AG09319 (cell line): ENCODE measurements at regions not wholly inside any gene's neighbourhood (a gene's known extent, or its start where the extent isn't known, plus 50 kb on each side); places are given as distances from the start of the nearest gene placed in this dataset.
"Not testable (repeated sequence)": the region's sequence is repeated elsewhere in the genome, so short reads cannot be mapped to it uniquely, and the experiment has no call there.

Experiments
- DNase-seq: peaks from one replicate; pipeline ENCODE4 v3.0.0-alpha.2; 2010; ENCODE audit warnings: low read depth; ENCODE audit errors: extremely low read depth
- CTCF ChIP-seq: IDR thresholded peaks from 2 replicates; pipeline ENCODE4 v1.5.1; 2011; ENCODE audit warnings: low read depth, mild to moderate bottlenecking, inconsistent platforms, low read length, moderate library complexity

- no peak for TF ChIP-seq CTCF
- DNase-seq = no peak
These were observed 109.3 kb upstream of the FAN1 start for GRCh38 chr15:30794388-30794787.

GRCh38 chr15:30799565-30799964 is 104.2 kb upstream of the FAN1 start:
- not testable (repeated sequence) for DNase-seq

- peak; percentile 8 for TF ChIP-seq CTCF
- not testable (repeated sequence) for DNase-seq
These were observed 102.4 kb upstream of the FAN1 start for GRCh38 chr15:30801140-30801895.

- DNase-seq = not testable (repeated sequence)
These were observed 101.7 kb upstream of the FAN1 start for GRCh38 chr15:30802001-30802400.

- DNase-seq = not testable (repeated sequence)
These were observed 100.0 kb upstream of the FAN1 start for GRCh38 chr15:30803703-30804102.

- no peak for TF ChIP-seq CTCF
- DNase-seq = no peak
These were observed 87.3 kb upstream of the FAN1 start for GRCh38 chr15:30816430-30816829.

GRCh38 chr15:30823068-30823813 is 80.5 kb upstream of the FAN1 start:
- not testable (repeated sequence) for DNase-seq

- DNase-seq = no peak
- no peak for TF ChIP-seq CTCF
These were observed 79.1 kb upstream of the FAN1 start for GRCh38 chr15:30824518-30825195.

GRCh38 chr15:30827625-30828303 is 76.0 kb upstream of the FAN1 start:
- TF ChIP-seq CTCF = no peak
- no peak for DNase-seq

GRCh38 chr15:30828304-30828639 is 75.4 kb upstream of the FAN1 start:
- not testable (repeated sequence) for DNase-seq
